ENCODE measurements at regions not wholly inside any gene's neighbourhood (a gene's known extent, or its start where the extent isn't known, plus 50 kb on each side); places are given as distances from the start of the nearest gene placed in this dataset.

GRCh38 chr5:90056911-90057705, 352.4 kb downstream of the CETN3 start:
- ChIA-PET POLR2A (no interaction called here), CTCF (interaction anchor here (0.6 kb wide), 1 partner anchor 371 kb away, joined by 4 read pairs; no protein-coding TSS in a partner anchor)
- Histone ChIP-seq H3K9me1 (replicated peaks; ENCODE audit: control insufficient read depth, extremely low read depth, insufficient read depth, low read length) (no peaks in the 10 kb centered on the region), H3K4me3 (replicated peaks in 1 of 3; ENCODE audit: insufficient read depth in 1 of 3, low read depth in 1 of 3, low read length in 3 of 3) (no peak overlapping the region), H4K20me1 (replicated peaks; ENCODE audit: control insufficient read depth, extremely low read depth, insufficient read depth, low read length) (no peaks in the 10 kb centered on the region), H2AFZ (ENCODE audit: low read depth, low read length) (no peak overlapping the region), H3K79me2 (ENCODE audit: control insufficient read depth, insufficient read depth, low read length) (no peaks in the 10 kb centered on the region), H3K36me3 (ENCODE audit: control insufficient read depth in 2 of 2, extremely low read depth in 1 of 2, insufficient read depth in 2 of 2, low read length in 2 of 2) (no peaks in the 10 kb centered on the region), H3K4me1 (ENCODE audit: control insufficient read depth, extremely low read depth, insufficient read depth, low read length) (no peaks in the 10 kb centered on the region), H3K9ac (replicated peaks; ENCODE audit: extremely low read depth, insufficient read depth, low read length) (no peak overlapping the region), H3K27ac (ENCODE audit: insufficient read depth, low read depth, low read length) (no peak overlapping the region), H3K27me3 (ENCODE audit: control insufficient read depth in 2 of 2, insufficient read depth in 2 of 2, low read length in 2 of 2) (no peaks in the 10 kb centered on the region), H3K4me2 (ENCODE audit: insufficient read depth, low read length) (no peak overlapping the region), H3K9me3 (replicated peaks; ENCODE audit: control insufficient read depth, insufficient read depth, low read length) (no peaks in the 10 kb centered on the region)
- dilution Hi-C loops (cut with MboI; ENCODE audit: extremely low pct_ligation_motif_present, low sequenced_read_pairs): no loop called here
- intact Hi-C loops (cut with micrococcal nuclease): no loop called here
- no peak for TF ChIP-seq POLR2AphosphoS5 (IDR thresholded peaks at IDR 0.05; ENCODE audit: insufficient read depth, low read depth, low read length)
- no peak for TF ChIP-seq POLR2A (IDR thresholded peaks at IDR 0.05; ENCODE audit: low read depth, low read length)
- TF ChIP-seq MYC (IDR thresholded peaks at IDR 0.05; ENCODE audit: low read depth, low read length): no peak
- no peak for TF ChIP-seq JUN (IDR thresholded peaks at IDR 0.05; ENCODE audit: borderline replicate concordance, insufficient read depth, insufficient read length, low read depth)
- no peak for TF ChIP-seq CTCF (IDR thresholded peaks at IDR 0.05; ENCODE audit: extremely low read depth in 1 of 2, insufficient read depth in 1 of 2, low read depth in 1 of 2, low read length in 2 of 2)
- no peak for TF ChIP-seq MAX (IDR thresholded peaks at IDR 0.05; ENCODE audit: insufficient read depth, insufficient read length)
- no peak for TF ChIP-seq FOS (IDR thresholded peaks at IDR 0.05; ENCODE audit: borderline replicate concordance, insufficient read depth, low read length)
- FAIRE-seq: no peak
- DNase-seq (ENCODE audit: low read depth, low spot score): no peak
- BruUV-seq (replicated peaks): no TSS peak

Data from endothelial cell of umbilical vein (primary cell).